ENCODE measurements at regions not wholly inside any gene's neighbourhood (a gene's known extent, or its start where the extent isn't known, plus 50 kb on each side); places are given as distances from the start of the nearest gene placed in this dataset.

DNA sequence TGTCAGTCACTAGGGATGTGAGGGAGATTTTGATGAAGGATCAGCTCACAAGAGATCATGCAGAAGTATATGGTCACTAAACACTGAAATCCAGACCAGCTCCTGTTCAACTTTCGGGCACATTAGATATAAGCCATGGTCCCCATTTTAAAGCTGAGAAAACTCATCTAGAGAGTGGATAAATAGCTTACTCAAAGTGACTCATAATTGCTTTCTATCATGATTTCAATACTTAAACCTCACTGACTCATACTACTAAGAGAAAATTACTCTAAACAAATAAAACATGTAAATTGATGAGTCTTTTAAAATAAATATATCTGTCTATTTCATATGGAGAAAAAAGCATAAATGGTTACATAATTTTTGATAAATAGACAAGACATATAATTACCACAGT lies 567.7 kb downstream of the TLR4 start:
- TF ChIP-seq CTCF (conservative IDR thresholded peaks at IDR 0.05; ENCODE audit: low read length) (no peak), EZH2phosphoT487 (IDR thresholded peaks at IDR 0.05; ENCODE audit: borderline replicate concordance) (no peak)
